Astrocyte of the cerebellum (primary cell): ENCODE measurements at regions not wholly inside any gene's neighbourhood (a gene's known extent, or its start where the extent isn't known, plus 50 kb on each side); places are given as distances from the start of the nearest gene placed in this dataset.

Experiments
- DNase-seq: peaks from one replicate; pipeline ENCODE4 v3.0.0-alpha.2; 2011; ENCODE audit warnings: low read depth
- H3K4me3 ChIP-seq: 2 replicates; pipeline ENCODE4 v1.5.1; 2011; ENCODE audit warnings: mild to moderate bottlenecking, low read depth, low read length, moderate library complexity
- in situ Hi-C: cut with HindIII; loops from 2 replicates; pipeline ENCODE4 v1.10.0; 2017; ENCODE audit warnings: low sequenced_read_pairs
- TF ChIP-seq, protein P1 (sequence below): IDR thresholded peaks from 2 replicates; pipeline ENCODE4 v1.5.1; 2012; ENCODE audit warnings: low read length, low read depth, moderate library complexity, mild to moderate bottlenecking; ENCODE audit errors: missing control alignments

DNA sequence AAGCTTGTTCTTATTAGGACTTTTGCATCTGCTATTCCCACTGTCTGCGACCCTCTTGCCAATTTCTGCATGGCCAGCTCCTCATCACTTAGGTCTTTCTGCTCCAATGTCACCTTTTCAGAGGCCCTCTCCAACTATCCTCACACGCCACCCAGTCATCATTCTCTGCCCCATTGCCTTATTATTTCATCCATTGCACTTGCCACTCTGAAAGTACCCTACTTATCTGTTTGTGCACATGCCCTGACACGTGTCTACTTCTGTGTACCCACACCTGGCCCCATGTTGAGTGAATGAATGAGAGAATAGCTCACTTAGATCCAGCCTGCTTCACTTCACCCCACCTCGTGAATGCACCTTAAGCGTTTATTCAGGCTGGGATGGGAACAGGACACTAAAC, 218.7 kb upstream of the TBX3 start:
- TF ChIP-seq, protein P1, sequence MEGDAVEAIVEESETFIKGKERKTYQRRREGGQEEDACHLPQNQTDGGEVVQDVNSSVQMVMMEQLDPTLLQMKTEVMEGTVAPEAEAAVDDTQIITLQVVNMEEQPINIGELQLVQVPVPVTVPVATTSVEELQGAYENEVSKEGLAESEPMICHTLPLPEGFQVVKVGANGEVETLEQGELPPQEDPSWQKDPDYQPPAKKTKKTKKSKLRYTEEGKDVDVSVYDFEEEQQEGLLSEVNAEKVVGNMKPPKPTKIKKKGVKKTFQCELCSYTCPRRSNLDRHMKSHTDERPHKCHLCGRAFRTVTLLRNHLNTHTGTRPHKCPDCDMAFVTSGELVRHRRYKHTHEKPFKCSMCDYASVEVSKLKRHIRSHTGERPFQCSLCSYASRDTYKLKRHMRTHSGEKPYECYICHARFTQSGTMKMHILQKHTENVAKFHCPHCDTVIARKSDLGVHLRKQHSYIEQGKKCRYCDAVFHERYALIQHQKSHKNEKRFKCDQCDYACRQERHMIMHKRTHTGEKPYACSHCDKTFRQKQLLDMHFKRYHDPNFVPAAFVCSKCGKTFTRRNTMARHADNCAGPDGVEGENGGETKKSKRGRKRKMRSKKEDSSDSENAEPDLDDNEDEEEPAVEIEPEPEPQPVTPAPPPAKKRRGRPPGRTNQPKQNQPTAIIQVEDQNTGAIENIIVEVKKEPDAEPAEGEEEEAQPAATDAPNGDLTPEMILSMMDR, result no peak
- in situ Hi-C loops, result no loop called here
- no peak overlapping the region for H3K4me3 ChIP-seq

GRCh38 chr12:114901316-114901715, 217.3 kb upstream of the TBX3 start:
- TF ChIP-seq, protein P1, result no peak
- no peak overlapping the region for H3K4me3 ChIP-seq
- in situ Hi-C loops, result no loop called here
- no peak for DNase-seq

More for the DNA sequence above, 218.7 kb upstream of the TBX3 start:
- no peak for DNase-seq

DNA sequence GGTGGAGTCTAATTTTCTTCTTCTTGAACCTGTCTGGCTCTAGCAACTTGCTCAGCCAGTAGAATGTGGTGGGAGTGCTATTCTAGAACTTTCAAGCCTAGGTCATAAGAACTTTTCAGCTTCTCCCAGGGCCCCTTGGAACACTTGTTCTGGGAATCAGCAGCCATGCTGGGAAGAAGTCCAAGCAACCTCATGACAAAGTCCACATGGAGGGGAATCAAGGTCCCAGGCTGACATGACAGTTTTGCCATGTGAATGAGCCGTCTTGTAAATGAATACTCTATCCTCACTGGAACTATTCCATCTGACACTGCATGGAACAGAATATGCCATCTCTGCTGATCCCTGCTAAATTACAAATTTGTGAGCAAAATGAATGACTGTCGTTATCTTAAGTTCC, 214.2 kb upstream of the TBX3 start:
- TF ChIP-seq, protein P1, result no peak

DNA sequence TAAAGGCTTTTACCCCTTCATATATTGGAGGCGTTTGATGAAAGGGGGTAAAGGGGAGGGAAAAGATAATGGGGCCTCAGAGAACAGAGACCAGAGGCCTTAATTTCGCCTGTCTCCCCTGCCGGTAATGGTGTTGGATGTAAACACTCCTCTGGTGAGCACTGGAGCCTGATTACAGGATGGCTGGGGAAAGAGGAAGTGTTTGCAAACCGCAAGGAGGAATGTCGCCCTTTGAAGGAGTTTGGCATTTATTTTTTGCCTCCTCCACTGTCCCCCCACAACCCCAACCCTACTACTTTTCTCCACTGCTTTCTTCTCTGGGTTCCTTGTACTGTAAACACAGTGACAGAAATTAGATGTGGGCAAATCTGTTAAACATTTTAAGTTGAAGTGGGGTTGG, 211.9 kb upstream of the TBX3 start:
- DNase-seq, result no peak
- no peak overlapping the region for H3K4me3 ChIP-seq
- TF ChIP-seq, protein P1, result no peak
- in situ Hi-C loops, result no loop called here

More for the DNA sequence above, 214.2 kb upstream of the TBX3 start:
- DNase-seq, result no peak
- H3K4me3 ChIP-seq, result no peak overlapping the region
- in situ Hi-C loops, result no loop called here

GRCh38 chr12:114895081-114895480, 211.1 kb upstream of the TBX3 start:
- in situ Hi-C loops, result no loop called here
- TF ChIP-seq, protein P1, result no peak

GRCh38 chr12:114894076-114894475, 210.1 kb upstream of the TBX3 start:
- no peak for DNase-seq
- TF ChIP-seq, protein P1, result no peak
- no peak overlapping the region for H3K4me3 ChIP-seq
- in situ Hi-C loops, result no loop called here

More at GRCh38 chr12:114895081-114895480, 211.1 kb upstream of the TBX3 start:
- H3K4me3 ChIP-seq, result no peak overlapping the region
- DNase-seq, result no peak
